GM10248 (cell line): ENCODE measurements at regions not wholly inside any gene's neighbourhood (a gene's known extent, or its start where the extent isn't known, plus 50 kb on each side); places are given as distances from the start of the nearest gene placed in this dataset.

Experiments used
- CTCF ChIA-PET: fragments of 300-600 bp; sonication (Branson Sonifier 250); formaldehyde crosslinking; extraction: SDS; loops from one replicate; lab custom pipeline; 2021; ENCODE audit warnings: antibody characterized with exemption; lab: Yijun Ruan, JAX
- POLR2A ChIA-PET: fragments of 350-650 bp; sonication (Branson Sonifier 250); formaldehyde crosslinking; extraction: SDS; loops from one replicate; lab custom pipeline; 2020; ENCODE audit warnings: antibody characterized with exemption; lab: Yijun Ruan, JAX
- DNase-seq: peaks from one replicate; pipeline ENCODE4 v3.0.0; 2012; ENCODE audit errors: extremely low spot score
- CTCF ChIP-seq: IDR thresholded peaks from 2 replicates; pipeline ENCODE4 v1.5.1; 2012; ENCODE audit warnings: mild to moderate bottlenecking, low read depth; ENCODE audit errors: extremely low read depth, missing control alignments, control extremely low read depth

GRCh38 chr1:219283541-219283940 is 109.9 kb downstream of the LYPLAL1 start:
- no peak for TF ChIP-seq CTCF
- ChIA-PET CTCF (no interaction called here), POLR2A (no interaction called here)
- DNase-seq: no peak

- POLR2A ChIA-PET: no interaction called here
- no peak for TF ChIP-seq CTCF
- CTCF ChIA-PET: no interaction called here
- no peak for DNase-seq
These were observed 108.2 kb downstream of the LYPLAL1 start for GRCh38 chr1:219281831-219282230.

- TF ChIP-seq CTCF: no peak
- POLR2A ChIA-PET: no interaction called here
- CTCF ChIA-PET: no interaction called here
- DNase-seq: no peak
These were observed 105.5 kb downstream of the LYPLAL1 start for GRCh38 chr1:219279017-219279770.

- no peak for TF ChIP-seq CTCF
- no peak for DNase-seq
- ChIA-PET CTCF (no interaction called here), POLR2A (no interaction called here)
These were observed 104.6 kb downstream of the LYPLAL1 start for GRCh38 chr1:219278288-219278687.

- no peak for TF ChIP-seq CTCF
- CTCF ChIA-PET: interaction anchor here (1.5 kb wide), 2 partner anchors 13 to 14 kb away, joined by 4 read pairs; no protein-coding TSS in a partner anchor
- DNase-seq: no peak
- POLR2A ChIA-PET: no interaction called here
These were observed 103.8 kb downstream of the LYPLAL1 start for GRCh38 chr1:219277304-219278105.

- ChIA-PET CTCF (interaction anchor here (1.1 kb wide), 2 partner anchors 10 to 13 kb away, joined by 3 to 5 read pairs; no protein-coding TSS in a partner anchor), POLR2A (no interaction called here)
- no peak for TF ChIP-seq CTCF
- DNase-seq: no peak
These were observed 102.5 kb downstream of the LYPLAL1 start for GRCh38 chr1:219276049-219276738.
